ENCODE measurements at regions not wholly inside any gene's neighbourhood (a gene's known extent, or its start where the extent isn't known, plus 50 kb on each side); places are given as distances from the start of the nearest gene placed in this dataset.

GRCh38 chr2:180156651-180157050 lies 149.6 kb upstream of the CWC22 start:
- TF ChIP-seq EZH2 (IDR thresholded peaks at IDR 0.05; ENCODE audit: borderline replicate concordance, low read length): no peak
- TF ChIP-seq, protein P1, sequence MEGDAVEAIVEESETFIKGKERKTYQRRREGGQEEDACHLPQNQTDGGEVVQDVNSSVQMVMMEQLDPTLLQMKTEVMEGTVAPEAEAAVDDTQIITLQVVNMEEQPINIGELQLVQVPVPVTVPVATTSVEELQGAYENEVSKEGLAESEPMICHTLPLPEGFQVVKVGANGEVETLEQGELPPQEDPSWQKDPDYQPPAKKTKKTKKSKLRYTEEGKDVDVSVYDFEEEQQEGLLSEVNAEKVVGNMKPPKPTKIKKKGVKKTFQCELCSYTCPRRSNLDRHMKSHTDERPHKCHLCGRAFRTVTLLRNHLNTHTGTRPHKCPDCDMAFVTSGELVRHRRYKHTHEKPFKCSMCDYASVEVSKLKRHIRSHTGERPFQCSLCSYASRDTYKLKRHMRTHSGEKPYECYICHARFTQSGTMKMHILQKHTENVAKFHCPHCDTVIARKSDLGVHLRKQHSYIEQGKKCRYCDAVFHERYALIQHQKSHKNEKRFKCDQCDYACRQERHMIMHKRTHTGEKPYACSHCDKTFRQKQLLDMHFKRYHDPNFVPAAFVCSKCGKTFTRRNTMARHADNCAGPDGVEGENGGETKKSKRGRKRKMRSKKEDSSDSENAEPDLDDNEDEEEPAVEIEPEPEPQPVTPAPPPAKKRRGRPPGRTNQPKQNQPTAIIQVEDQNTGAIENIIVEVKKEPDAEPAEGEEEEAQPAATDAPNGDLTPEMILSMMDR (conservative IDR thresholded peaks at IDR 0.05 in 1 of 2, IDR thresholded peaks at IDR 0.05 in 1 of 2; ENCODE audit: extremely low read depth in 1 of 2, insufficient read depth in 1 of 2, low read depth in 1 of 2, low read length in 2 of 2): no peak

Measured in mammary epithelial cell (primary cell).